SJSA1 (cell line): ENCODE measurements at regions not wholly inside any gene's neighbourhood (a gene's known extent, or its start where the extent isn't known, plus 50 kb on each side); places are given as distances from the start of the nearest gene placed in this dataset.
"Not testable (repeated sequence)": the region's sequence is repeated elsewhere in the genome, so short reads cannot be mapped to it uniquely, and the experiment has no call there.

Experiments used
- DNase-seq, 2 experiments: peaks; one replicate each; pipeline ENCODE4 v3.0.0-alpha.2; 2015 to 2020; ENCODE audit warnings: low spot score in 2 of 2, low read depth in 1 of 2
- H3K27ac ChIP-seq: fragments of 250-450 bp; sonication (Bioruptor Pico); 2 replicates; pipeline ENCODE4 v1.5.1; 2020; ENCODE audit warnings: mild to moderate bottlenecking, moderate library complexity
- H3K27me3 ChIP-seq: fragments of 250-450 bp; sonication (Bioruptor Pico); replicated peaks from 2 replicates; pipeline ENCODE4 v1.5.1; 2020; ENCODE audit warnings: mild to moderate bottlenecking, moderate library complexity
- H3K36me3 ChIP-seq: fragments of 250-450 bp; sonication (Bioruptor Pico); 2 replicates; pipeline ENCODE4 v1.5.1; 2020; ENCODE audit warnings: mild to moderate bottlenecking
- H3K4me1 ChIP-seq: fragments of 250-450 bp; sonication (Bioruptor Pico); replicated peaks from 2 replicates; pipeline ENCODE4 v1.6.1; 2021; ENCODE audit warnings: mild to moderate bottlenecking
- H3K4me3 ChIP-seq: fragments of 250-450 bp; sonication (Bioruptor Pico); 2 replicates; pipeline ENCODE4 v1.5.1; 2020; ENCODE audit warnings: mild to moderate bottlenecking
- H3K9me3 ChIP-seq: fragments of 250-450 bp; sonication (Bioruptor Pico); replicated peaks from 2 replicates; pipeline ENCODE4 v1.5.1; 2020; ENCODE audit warnings: mild to moderate bottlenecking

DNA sequence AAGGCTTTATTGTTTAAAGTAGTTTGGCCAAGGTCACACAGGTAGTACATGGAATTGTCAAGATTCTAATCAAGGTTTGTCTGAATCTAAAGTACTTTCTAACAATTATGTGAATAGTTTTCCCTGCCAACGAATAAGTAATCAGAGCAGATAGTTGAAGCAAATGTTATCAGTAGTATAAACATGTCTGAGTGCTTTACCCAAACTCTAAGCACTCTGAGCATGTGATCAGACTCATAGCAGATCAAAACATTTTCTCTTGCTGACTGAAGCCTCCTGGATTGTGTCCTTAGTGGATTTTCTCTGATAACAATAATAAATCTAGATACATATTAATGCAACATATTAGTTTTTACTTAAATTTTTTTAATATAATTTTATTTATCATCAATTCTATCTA, 995.0 kb downstream of the EFNA5 start:
- Histone ChIP-seq H3K9me3 (no peaks in the 10 kb centered on the region), H3K27ac (no peak overlapping the region), H3K4me3 (no peak overlapping the region), H3K4me1 (no peaks in the 10 kb centered on the region), H3K36me3 (no peaks in the 10 kb centered on the region), H3K27me3 (no peaks in the 10 kb centered on the region)
- DNase-seq = no peak

DNA sequence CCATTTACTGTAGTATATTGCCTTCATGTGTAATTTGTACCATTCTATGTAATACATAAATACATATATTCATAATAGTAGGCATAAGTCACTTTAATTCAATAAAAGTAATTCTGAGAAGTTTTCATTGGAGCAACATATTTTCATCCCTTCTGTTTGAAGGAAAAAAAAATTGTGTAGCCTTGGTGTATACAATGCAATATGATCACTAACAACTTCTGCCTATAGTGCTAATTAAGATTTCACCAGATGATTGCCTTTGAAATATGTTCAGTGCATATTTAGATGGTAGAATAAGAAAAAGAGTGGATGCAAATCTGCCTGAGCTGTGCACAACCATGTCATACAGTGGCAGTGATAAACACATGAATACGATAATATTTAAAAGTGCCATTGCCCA, 996.8 kb downstream of the EFNA5 start:
- H3K27me3 ChIP-seq = no peaks in the 10 kb centered on the region
- no peak overlapping the region for H3K4me3 ChIP-seq
- H3K27ac ChIP-seq = no peak overlapping the region

DNA sequence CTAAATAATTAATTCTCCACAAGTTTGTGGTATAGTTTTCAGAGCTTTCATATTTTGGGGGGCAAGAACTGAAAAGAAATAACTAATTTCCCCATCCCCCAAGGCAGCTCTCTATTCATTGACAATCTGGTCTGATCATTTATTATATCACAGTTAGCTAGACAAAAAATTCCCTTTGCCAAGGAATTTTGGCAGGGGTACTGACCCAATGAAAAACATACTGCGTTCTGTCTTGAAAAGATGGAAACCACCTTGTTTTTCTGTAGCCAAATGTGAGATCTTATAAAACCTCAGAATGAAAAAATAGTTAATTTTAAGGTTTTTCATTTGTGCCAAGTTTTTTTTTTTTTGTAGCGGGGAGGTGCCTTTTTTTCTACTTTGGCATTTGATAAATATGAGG, 1008.9 kb downstream of the EFNA5 start:
- Histone ChIP-seq H3K9me3 (no peaks in the 10 kb centered on the region), H3K4me3 (no peak overlapping the region), H3K27ac (no peak overlapping the region), H3K27me3 (no peaks in the 10 kb centered on the region), H3K36me3 (no peaks in the 10 kb centered on the region), H3K4me1 (no peaks in the 10 kb centered on the region)
- no peak for DNase-seq

More for the DNA sequence above, 996.8 kb downstream of the EFNA5 start:
- no peak for DNase-seq
- Histone ChIP-seq H3K9me3 (no peaks in the 10 kb centered on the region), H3K4me1 (no peaks in the 10 kb centered on the region), H3K36me3 (no peaks in the 10 kb centered on the region)

DNA sequence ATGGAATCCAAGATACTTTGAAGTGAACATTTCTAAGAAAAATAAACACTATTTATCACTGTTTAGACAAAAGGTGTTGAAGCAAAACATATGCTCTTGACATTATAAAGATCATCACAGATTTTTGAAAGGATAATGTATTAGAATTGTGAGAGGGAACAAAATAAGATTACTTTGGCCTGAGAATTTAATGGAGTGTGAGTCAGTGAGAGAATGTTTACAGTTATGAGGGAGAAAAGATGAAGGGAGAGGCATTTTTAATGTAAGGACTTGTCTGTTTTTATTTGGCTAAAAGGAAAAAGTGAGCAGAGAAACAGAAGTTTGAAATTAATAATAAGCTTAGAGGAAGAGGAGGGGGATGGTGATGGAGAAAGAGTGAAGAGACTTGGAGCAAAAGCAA, 1010.1 kb downstream of the EFNA5 start:
- Histone ChIP-seq H3K36me3 (no peaks in the 10 kb centered on the region), H3K9me3 (no peaks in the 10 kb centered on the region; the same call in 1 of the 2 replicates), H3K27me3 (no peaks in the 10 kb centered on the region), H3K4me3 (no peak overlapping the region), H3K4me1 (no peaks in the 10 kb centered on the region), H3K27ac (no peak overlapping the region)
- DNase-seq = no peak

DNA sequence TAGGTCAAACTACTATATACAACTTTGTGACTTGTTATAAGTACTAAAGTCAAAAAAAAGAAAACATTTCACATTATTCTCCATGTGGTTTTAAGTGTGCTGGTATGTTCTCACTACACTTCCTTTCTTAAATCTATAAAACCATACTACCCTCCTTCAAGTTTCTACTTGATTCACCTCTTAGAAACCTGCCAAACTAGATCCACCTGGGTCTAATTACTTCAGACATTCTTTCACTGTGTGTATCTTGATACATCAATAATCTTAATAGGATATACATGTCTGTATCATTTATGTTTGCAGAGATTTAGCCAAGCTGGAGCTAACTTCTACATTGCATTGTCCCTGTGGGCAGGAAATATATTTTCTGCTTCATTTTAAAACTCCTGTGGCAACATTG, 1012.6 kb downstream of the EFNA5 start:
- Histone ChIP-seq H3K36me3 (no peaks in the 10 kb centered on the region), H3K9me3 (no peaks in the 10 kb centered on the region; the same call in 1 of the 2 replicates), H3K27ac (no peak overlapping the region), H3K27me3 (no peaks in the 10 kb centered on the region), H3K4me3 (no peak overlapping the region), H3K4me1 (no peaks in the 10 kb centered on the region)
- DNase-seq = no peak

DNA sequence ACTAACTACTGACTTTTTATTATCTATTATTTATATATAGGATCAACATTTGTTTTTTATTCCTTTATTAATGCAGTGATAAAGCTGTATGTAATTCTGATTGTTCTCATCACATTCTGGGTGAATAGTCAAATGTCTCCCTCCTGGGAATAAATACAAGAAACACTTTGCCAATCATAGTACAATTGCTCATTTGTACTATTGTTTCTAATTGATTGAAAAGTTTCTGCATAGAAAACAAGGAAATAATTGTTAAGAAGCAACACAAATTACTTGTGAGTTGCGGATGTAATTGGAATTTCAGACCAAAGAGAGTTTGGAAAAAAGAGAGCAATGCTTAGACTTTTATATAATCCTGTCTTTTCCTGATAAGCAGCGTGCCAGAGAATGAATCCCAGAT, 1013.9 kb downstream of the EFNA5 start:
- Histone ChIP-seq H3K36me3 (no peaks in the 10 kb centered on the region), H3K4me1 (no peaks in the 10 kb centered on the region), H3K9me3 (peaks cover 3% of the 10 kb centered on the region; the same call in 1 of the 2 replicates), H3K27ac (no peak overlapping the region), H3K4me3 (no peak overlapping the region), H3K27me3 (no peaks in the 10 kb centered on the region)
- no peak for DNase-seq

DNA sequence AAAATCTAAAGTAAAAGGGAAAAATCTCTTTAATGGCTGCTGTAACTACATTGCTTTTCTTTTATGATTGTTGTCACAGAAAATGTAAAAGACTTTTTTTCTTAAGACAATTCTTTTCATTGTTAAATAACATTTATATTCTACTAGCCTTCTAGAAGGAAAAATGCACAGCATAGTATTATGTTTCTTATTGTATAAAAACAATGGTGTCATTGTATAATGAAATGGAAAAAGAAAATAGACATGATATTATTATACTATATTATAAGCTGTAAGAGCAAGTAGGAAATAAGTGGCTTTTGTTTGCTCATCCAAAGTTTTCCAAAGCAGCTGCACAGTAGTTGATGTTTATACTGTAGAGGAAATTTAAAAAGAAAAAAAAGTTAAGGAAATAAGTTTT, 1021.7 kb downstream of the EFNA5 start:
- 0 out of 2 replicates have a peak, but pooled peaks cover 3% of the 10 kb centered on the region for H3K9me3 ChIP-seq
- no peak overlapping the region for H3K27ac ChIP-seq
- no peak for DNase-seq
- no peaks in the 10 kb centered on the region for H3K4me1 ChIP-seq
- no peaks in the 10 kb centered on the region for H3K27me3 ChIP-seq
- H3K36me3 ChIP-seq = no peaks in the 10 kb centered on the region
- H3K4me3 ChIP-seq = no peak overlapping the region

DNA sequence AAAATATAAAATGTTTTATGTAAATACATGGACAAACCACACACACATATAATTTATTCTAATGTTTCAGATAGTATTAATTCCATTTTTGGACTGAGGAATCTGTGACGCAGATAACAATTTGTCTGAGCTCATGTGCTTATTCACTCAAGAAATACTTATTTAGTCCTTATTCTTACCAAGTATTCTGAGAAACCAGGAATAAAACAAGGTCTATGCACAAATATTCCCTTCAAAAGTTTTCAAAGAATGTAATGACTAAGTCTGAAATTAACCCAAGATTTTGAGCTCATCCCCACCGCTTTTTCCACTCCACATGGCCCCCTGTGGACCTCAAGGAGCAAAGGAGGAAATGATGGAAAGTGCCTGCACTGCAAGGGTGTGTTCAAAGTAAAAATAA, 1022.3 kb downstream of the EFNA5 start:
- H3K36me3 ChIP-seq = no peaks in the 10 kb centered on the region
- H3K27me3 ChIP-seq = no peaks in the 10 kb centered on the region
- H3K27ac ChIP-seq = no peak overlapping the region
- H3K4me1 ChIP-seq = no peaks in the 10 kb centered on the region
- DNase-seq = no peak
- H3K9me3 ChIP-seq = 0 out of 2 replicates have a peak, but pooled peaks cover 3% of the 10 kb centered on the region
- no peak overlapping the region for H3K4me3 ChIP-seq

DNA sequence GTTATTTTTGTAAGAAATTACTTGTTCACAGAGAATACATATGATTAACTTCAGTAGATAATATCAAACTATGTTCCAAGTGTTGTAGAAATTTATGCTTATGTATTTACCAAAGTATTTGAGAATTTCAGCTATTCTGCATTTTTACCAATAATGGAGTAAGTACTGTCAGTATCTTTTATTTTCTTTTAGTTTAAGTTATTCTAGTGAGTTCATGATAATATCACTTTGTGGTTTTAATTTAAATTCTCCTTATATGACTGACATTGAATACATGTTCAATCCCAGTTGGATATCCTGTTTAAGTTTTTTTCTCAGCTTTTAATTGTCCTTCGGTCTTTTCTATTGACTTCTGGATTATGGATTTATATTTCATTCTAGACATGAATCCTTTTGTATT, 1024.6 kb downstream of the EFNA5 start:
- Histone ChIP-seq H3K27ac (no peak overlapping the region), H3K4me1 (no peaks in the 10 kb centered on the region), H3K4me3 (no peak overlapping the region), H3K9me3 (no peaks in the 10 kb centered on the region), H3K36me3 (no peaks in the 10 kb centered on the region), H3K27me3 (no peaks in the 10 kb centered on the region)
- DNase-seq = no peak

DNA sequence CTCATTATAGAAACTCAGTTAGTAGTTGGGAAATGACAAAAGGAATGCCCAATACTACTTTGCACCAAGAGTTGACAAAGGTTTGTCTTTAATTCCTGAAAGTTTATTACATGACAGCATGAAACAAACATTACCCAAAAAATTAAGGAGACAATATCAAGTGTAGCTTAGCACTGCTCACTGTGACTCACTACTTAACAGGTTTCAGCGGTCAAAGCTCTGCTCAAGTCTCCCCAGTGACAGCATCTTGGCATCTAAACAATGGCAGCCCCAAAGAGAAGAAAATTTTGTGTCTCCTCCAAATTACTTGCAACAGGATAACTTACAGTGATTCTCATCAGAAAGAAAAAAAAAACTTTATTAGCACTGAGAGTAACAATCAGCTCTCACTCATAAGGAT, 1030.2 kb downstream of the EFNA5 start:
- DNase-seq = no peak
- no peaks in the 10 kb centered on the region for H3K4me1 ChIP-seq
- no peaks in the 10 kb centered on the region for H3K27me3 ChIP-seq
- no peak overlapping the region for H3K4me3 ChIP-seq
- 0 out of 2 replicates have a peak, but pooled peaks cover 3% of the 10 kb centered on the region for H3K9me3 ChIP-seq
- no peaks in the 10 kb centered on the region for H3K36me3 ChIP-seq
- no peak overlapping the region for H3K27ac ChIP-seq

DNA sequence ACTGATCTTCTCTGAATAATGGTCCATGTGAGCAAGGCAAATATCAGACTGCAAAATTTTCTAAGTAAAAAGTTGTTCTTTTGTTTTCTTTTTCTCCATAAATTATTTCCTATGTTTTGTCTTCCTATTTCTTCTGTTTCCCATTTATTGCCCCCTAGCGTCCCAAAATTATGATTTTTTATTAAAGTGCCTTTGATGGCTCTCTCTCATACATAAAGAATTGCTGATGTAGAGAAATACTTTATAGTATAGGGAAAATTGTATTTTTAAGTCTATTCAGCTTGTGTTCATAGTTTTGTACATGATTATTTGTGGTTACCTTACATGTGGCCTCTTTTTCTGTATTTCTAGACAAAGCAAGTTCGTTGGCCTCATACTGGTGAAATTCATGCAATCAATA, 1031.2 kb downstream of the EFNA5 start:
- Histone ChIP-seq H3K4me1 (no peaks in the 10 kb centered on the region), H3K27ac (no peak overlapping the region), H3K27me3 (no peaks in the 10 kb centered on the region), H3K36me3 (no peaks in the 10 kb centered on the region), H3K4me3 (no peak overlapping the region), H3K9me3 (0 out of 2 replicates have a peak, but pooled peaks cover 3% of the 10 kb centered on the region)
- DNase-seq = no peak

DNA sequence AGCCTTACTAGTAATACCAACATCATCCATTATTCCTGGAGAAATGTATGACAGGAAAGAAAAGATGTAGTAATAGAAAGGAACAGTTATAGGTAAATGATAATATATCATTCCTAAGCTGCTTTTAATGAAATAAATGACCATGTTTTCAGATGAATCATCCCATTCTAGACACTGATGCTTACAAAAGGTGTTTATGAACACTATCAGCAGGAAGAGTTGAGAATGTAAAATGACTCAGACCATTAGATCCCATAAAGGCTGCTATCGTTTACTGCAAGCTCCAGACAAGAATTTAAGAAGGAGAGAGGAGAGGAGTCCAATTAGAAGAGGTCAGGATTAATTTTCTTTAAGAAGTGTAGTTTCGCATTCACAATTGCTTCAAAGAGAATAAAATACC, 1033.5 kb downstream of the EFNA5 start:
- Histone ChIP-seq H3K36me3 (no peaks in the 10 kb centered on the region), H3K27ac (no peak overlapping the region), H3K9me3 (0 out of 2 replicates have a peak, but pooled peaks cover 3% of the 10 kb centered on the region), H3K27me3 (no peaks in the 10 kb centered on the region), H3K4me1 (no peaks in the 10 kb centered on the region), H3K4me3 (no peak overlapping the region)
- DNase-seq = no peak

DNA sequence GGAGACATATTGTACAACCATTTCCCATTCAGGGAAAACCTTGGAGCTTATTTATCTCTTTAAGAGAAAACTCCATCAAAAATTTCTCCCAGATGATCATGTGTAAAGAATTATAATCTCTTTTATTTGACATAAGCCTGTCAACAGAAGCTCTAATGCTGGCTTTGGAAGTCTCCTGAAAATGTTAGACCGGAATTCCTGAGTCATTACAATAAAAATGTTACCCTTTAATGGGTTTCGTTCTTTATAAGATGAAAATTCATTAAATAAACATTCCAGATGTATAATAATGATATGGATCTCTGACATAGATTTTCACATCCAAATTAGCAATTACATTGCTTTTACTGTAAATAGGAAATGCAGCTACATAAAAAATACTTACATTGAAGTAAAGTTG, 1036.4 kb downstream of the EFNA5 start:
- Histone ChIP-seq H3K4me3 (no peak overlapping the region), H3K27me3 (no peaks in the 10 kb centered on the region), H3K36me3 (no peaks in the 10 kb centered on the region), H3K27ac (no peak overlapping the region), H3K9me3 (0 out of 2 replicates have a peak, but pooled peaks cover 3% of the 10 kb centered on the region), H3K4me1 (no peaks in the 10 kb centered on the region)
- no peak for DNase-seq

DNA sequence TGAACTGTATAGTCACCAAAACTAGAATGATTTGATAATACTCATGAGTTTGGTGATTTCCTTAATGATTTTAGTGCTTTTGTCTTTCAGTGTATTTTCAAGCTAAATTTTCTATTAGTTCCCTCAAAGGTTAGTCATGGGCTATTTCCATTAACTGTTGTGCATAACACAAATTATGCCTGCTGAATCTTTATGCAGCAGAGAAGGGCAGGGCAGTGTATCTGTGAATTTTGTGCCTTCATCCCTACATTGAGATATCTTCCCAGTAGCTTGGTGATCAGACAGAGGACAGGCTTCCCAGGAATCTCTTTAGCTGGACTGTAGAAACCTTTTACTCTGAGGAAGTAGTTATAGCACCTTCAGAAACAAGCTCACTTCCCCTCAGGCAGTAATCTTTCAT, 1036.9 kb downstream of the EFNA5 start:
- Histone ChIP-seq H3K9me3 (0 out of 2 replicates have a peak, but pooled peaks cover 3% of the 10 kb centered on the region), H3K36me3 (no peaks in the 10 kb centered on the region), H3K4me1 (no peaks in the 10 kb centered on the region), H3K27me3 (no peaks in the 10 kb centered on the region), H3K27ac (no peak overlapping the region), H3K4me3 (no peak overlapping the region)
- DNase-seq = no peak

DNA sequence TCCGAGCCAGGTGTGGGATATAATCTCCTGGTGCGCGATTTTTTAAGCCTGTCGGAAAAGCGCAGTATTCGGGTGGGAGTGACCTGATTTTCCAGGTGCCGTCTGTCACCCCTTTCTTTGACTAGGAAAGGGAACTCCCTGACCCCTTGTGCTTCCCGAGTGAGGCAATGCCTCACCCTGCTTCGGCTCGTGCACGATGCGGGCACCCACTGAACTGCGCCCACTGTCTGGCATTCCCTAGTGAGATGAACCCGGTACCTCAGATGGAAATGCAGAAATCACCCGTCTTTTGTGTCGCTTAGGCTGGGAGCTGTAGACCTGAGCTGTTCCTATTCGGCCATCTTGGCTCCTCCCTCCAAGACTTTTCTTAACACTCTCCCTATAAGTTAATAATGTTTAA, 1042.3 kb downstream of the EFNA5 start:
- not testable (repeated sequence) for H3K27ac ChIP-seq, H3K4me3 ChIP-seq, DNase-seq, H3K9me3 ChIP-seq, H3K4me1 ChIP-seq, H3K27me3 ChIP-seq, H3K36me3 ChIP-seq
